ENCODE measurements at regions not wholly inside any gene's neighbourhood (a gene's known extent, or its start where the extent isn't known, plus 50 kb on each side); places are given as distances from the start of the nearest gene placed in this dataset.

DNA sequence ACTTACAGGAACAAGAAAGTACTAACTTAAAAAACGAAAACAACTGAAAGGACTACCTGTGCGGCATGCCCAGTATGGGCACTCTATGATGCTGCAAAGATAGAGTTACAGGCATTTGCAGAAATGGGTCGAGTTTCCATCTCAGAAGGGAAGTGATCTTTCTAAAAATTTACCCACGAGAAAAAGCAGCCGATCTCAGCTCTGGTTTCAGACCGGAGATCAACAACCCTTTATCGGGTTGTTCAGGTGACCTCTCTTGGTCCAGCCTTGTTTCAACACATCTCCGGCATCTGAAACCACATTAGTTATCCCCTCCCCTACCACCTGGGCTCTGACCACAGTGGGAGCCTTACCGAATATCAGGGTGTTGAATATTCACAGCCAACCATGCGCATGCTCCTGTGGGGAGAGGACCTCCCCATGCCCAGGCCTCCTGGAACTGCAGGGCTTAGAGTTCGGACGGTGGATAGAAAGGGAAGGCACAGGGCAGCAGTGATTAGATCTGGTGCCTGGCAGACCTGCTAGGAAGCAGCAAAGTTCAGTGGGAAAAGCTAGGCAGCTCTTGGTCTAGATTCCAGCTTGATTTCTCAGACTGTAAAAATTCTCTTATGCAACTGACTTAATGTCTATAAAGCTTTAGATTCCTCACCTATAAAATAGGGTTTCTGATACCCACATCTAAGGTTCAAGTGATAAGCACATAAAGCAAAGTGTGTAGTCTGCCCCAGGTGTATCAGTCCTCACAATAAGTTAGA, 906.0 kb downstream of the VRK1 start:
- no peak for DNase-seq

DNA sequence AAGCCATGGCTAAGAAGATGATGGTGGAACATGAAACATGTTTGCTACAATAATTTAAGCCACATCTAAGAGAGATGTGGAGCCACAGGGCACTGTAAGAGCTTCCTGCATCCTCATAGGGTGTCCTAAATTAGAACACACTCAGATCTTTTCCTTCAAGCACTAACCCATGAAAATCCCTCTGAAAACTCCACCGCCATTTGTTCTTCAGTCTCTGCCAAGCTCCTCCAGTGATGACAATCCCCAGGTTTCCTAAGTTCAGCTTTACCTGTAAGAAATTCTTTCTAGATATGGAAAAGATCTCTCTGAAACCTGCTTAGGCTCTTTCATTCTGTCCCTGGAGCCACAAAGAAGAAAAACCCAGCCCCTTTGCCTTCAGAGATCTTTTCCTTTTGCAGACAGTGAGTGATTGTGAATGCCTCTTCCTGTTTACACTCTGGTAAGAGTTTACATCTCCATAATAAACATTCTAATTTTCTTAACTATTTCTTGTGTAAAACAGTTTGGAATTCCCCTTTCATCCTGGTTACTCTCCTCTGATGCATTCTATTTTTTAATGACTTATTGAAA, 907.2 kb downstream of the VRK1 start:
- no peak for DNase-seq

DNA sequence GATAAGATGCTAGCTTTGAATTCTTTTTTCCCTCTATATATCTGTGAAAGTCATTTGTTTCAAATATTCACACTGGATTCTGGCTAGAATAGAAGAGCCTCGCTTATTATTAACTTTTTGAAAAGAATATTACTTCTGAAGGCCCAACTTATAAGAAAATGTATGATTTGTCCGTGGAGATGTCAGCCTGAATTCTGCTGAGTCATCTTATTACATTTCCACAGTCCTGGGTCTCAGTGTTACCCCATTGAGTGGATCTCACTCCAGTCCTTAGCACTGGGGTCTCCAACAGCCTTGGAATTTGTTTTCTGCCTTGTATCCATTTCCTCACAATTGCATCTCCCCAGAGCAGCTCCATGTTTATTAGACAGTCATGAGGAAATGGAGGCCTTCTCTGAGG, 907.9 kb downstream of the VRK1 start:
- DNase-seq: no peak

DNA sequence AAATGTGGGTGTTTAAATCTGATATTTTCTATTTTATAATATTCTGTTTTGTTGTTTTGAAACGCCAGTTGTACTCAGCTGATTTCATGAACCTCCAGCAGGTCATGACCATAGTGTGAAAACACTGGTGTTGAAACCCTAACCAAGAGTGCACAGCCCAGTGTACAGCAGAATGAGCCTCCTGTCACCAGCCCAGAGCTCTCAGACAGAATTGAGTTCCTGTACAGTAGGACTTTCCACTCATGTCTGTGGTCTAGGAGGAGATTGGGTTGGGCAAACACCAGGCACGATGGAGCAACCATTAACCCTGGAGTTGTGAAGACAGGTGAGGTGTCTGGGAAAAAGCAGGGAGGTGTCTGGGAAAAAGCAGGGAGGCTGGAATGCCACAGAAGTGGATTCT, 908.8 kb downstream of the VRK1 start:
- no peak for DNase-seq

DNA sequence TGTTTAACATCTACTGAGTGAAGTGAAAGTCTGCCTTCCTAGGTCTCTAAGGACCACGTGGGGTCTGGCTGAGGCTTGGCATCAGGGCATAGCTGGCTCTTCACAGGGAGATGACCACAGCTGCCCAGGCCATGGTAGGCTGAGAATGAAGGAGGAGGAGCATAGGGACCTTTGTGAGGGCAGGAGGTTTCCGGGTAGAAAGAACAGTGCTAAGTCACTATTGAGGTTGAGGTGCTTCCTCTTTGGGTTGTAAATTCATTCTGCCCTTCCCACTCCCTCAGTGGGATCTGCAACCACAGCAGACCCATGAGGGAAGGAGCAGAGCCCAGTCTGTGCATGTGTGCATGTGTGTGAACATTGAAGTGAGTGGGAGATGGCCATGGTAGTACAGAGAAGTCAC, 909.6 kb downstream of the VRK1 start:
- no peak for DNase-seq

DNA sequence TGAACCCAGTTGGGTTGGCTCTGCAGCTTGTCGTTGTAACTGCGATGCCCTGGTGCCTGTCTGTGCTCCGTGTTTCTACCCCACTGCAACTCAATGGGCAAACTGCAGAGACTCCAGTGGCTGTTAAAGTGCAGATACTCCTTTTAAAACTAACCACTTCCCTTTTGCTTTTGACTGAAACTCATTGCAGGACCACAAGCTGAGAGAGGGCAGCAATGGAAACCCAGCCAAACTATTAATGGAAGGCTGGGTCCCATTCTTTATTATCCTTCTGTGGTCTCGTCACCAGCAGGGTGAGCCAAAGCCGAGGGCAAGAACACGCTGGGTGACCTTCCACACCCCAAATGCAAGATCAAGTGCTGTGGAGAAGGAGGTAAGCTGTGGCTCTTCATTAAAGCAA, 910.4 kb downstream of the VRK1 start:
- DNase-seq: no peak

DNA sequence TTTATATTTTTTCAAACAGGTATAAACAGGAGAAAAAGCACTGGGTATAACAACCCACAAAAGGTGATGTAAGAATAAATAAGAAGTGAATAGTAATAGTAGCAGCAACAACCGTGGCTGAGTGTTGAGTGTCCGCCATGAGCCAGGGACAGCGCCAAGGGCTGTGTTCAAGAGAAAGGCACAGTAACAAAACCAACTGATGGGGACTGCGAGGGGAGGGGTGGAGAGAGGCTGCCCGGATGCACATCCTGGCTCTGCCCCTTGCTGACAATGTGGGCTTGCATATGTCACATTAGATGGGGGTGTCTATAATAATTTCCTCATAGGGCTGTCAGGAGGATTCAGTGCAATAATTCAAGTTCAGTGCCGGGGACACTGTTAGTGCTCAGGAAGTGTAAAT, 912.4 kb downstream of the VRK1 start:
- DNase-seq: no peak

DNA sequence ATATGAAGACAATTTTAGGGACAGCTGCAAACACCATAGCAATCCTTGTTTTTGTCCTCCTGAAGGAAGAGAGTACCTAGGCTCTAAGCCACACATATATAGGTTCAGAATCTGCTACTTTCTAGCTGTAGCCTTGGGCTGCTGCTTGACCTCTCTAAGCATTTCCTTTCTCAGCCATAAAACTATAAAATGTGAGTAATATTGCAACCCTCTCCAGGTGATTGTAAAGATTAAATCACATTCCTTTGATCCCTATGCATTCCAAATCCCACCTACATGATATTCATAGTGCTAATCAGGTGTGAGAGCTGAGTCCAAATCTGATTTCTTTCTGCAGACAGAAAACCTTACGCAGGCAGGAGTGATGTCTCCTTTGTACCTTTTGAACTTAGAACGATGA, 913.5 kb downstream of the VRK1 start:
- no peak for DNase-seq

DNA sequence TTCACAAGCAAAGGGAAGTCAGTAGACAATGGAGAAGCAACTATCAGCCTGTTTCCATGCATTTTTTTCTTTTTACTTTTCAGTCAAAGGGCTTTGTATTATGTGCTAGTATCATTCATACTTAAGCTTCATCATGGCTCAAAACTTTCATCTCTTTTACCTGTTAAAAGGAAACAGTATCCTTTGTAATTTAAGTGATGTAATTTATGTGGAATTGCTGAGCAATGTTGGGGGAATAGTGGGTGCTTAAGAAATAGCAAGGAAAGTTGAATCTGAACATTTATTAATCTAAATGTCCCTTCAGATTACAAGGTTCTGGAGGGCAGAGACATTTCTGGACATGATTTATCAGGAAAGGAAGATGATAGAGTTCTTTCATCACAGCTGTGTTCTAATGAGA, 915.3 kb downstream of the VRK1 start:
- no peak for DNase-seq

DNA sequence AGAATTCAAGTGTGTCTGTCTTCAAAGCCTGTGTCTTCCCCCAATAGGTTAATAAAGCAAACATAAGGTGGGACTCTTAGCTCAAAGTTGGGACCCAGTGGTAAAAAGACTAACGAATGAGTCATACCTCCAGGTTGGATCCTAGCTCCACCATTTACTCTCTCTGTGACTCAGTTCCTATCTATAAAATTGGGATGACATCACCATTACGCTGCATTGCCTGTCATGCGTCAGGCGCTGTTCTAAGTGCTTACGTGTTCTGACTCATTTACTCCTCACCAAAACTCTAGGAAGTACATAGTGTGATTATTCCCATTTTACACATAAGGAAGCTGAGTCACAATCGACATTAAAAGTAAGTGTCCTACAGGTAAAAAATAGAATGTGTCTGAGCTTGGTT, 915.8 kb downstream of the VRK1 start:
- DNase-seq: no peak

DNA sequence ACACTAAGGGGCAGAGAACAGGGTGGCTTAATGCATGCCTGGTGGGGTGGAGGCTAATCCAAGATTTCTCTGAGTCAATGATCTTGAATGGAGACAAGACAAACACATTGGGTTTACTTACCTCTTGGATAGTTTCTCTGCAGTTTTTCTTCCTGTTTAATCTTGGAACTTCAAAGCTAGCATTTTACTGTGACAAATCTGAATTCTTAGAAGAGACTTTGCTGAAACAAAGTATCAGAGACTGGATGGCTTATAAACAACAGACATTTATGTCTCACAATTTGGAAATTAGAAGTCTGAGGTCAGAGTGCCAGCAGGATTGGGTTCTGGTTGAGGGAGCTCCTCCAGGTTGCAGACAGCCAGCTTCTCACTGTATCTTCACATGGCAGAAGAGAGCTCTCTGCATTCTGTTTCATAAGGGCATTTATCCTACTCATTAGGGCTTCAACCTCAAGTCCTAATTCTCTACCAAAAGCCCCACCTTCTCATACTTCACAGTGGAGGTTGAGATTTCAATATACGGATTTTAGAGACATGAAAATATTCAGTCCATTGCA, 921.8 kb downstream of the VRK1 start:
- no peak for DNase-seq

DNA sequence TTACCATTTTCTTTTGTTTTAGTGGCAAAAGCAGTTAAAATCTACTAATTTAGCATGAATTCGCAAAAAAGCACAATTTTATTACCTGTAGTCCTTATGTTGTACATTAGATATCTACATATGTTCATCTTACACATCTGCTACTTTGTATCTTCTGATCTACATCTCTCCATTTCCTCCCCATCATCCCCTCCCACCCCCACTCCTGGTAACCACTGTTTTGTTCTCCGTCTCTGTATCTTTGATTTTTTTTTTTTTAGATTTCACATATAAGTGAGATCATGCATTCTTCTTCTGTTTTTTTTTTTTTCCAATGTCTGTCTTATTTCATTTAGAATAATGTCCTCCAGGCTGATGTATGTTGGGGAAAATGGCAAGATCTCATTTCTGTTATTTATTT, 922.7 kb downstream of the VRK1 start:
- no peak for DNase-seq

DNA sequence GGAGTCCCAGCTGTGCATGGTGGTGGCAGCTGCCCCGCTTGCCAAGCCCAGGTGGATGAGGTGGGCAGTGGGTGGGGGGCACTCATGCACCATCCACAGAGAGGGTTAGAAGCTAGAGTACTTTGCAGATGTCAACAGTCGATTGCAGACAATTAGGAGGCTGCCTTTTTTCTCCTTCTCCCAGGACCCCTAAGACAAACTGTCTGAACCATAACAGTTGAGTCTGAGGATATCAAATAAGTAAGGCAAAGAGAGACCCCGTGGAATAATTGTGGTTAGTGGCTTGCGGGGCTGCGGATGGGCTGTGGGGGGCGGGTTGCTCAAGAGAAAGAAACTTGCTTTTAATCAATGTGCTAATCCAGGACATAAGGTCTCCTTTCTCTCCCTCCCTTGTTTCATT, 926.2 kb downstream of the VRK1 start:
- DNase-seq: no peak

DNA sequence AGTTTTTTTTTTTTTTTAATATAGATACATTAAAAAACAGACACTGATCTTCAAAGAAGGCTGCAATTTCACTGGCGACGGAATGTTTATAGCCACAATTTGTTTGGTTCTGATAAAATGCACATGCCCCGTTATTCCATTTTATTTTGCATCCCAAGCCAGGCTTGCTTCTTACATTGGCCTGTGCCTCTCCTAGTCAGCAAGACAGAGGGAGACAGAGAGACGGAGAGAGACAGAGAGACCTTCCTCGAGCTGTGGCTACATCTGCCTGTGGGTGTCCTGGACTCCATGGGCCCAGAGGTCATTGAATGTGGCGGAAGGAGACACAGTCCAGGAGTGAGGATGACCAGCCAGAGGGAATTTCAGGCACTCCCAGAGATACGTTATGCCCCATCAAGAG, 926.6 kb downstream of the VRK1 start:
- DNase-seq: no peak

DNA sequence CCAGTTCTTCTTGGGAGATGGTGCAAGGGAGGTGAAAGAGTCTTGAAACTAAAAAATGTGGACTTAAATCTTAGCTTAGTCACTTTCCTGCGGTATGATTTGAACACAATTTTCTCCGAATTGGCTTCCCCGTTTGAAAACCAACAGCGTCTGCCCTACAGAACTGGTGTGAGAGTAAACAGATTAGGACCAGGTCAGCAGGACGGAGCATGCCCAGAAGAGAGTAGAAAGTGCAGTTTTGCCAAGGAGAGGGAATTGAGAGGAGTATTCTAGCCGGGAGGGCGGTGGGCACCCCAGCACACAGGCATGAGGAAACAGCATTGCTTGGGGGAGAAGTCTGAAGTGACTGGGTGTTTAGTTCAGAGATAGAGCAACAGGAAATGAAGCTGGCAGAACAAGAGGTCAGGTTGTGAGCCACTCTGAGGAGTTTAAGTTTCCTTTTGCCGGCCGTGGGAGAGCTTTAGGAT, 927.1 kb downstream of the VRK1 start:
- DNase-seq: no peak

DNA sequence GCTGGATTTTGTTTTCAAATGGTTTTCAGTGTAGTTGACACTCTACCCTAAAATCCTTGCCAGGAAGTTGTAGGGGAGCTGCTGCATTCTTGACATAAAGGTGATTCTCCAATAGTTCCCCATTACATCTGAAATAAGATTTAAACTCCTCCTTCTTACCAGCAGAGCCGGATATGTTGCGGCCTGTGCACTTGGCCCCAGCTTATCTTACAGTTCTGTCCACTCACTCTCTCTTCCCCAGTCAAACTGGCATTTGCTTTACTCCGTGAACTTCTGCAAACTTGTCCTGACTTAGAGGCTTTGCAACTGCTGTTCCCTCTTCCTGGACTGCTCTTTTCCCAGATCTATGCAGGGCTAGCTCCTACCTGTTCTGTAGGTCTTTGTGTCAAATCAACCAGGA, 929.5 kb downstream of the VRK1 start:
- DNase-seq: no peak

DNA sequence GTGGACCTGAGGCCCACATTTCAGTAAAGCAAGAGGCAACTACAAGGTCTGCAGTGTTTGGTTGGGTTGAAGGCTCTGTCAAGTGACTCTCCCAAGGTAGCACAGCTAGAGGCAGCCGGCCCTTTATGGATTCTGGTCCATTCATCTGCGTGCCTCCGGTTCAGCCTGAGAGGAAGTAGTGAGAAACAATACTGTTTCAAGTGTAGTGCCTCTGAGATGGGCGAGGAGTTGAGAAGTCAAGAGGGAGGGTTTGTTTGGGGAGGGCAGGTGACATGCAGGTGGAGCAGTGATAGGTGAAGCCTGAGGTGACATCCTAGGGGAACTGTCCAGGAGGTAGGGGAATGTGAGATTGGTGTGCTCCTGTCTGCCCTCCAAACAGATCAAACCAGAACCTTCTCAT, 933.5 kb downstream of the VRK1 start:
- DNase-seq: no peak

DNA sequence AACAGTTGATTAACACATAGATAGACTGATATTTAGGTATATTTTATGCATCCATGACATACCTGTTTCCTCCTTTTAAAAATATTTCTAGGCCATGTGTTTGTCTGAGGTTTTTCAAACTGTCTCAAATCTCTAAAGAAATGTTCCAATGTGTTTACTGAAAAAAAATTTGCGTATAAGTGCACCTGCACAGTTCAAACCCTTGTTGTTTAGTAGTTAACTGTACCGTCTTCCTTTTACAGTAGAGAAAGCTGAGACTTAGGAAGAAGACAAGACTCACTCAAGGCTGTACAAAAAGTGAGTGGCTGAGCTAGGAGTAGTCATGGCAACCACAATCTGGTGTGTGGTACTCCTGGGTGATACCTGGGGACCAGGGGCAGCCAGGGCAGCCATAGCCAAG, 934.6 kb downstream of the VRK1 start:
- no peak for DNase-seq

DNA sequence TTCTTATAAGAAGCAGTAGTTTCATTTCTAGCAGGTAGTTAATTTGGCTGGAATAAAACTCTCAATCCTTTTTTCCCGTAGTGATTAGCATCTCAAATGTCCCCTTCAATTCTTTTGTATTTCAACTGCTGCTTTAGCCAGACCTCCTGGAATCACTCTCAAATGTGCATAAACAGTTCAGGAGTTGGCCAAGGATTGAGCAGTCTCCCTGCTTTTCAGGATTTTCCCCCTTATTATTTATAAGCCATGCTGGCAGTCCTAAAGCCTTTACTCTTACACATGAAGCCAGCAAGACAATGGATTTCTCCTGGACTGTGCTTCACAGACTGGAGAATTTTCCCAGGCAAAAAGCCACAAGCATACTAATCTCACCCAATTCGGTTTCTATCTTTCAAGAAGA, 950.1 kb downstream of the VRK1 start:
- no peak for DNase-seq

DNA sequence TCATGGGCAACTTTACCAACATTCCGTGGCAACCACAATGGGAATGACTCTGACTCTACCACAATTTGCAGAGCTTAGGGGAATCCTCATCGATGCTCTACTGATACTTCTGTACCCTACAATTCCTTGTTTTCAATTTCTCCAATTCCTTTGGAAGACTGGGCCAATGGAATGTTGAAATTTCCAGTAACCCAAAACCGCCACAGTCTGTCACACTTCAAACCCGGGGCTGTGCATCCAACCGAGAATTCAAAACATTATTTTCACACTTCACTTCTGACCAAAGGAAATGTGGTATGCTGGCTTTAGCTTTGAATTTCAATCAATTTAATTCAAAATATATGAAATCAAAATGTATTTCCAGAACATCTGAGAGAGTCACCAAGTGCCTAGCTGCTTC, 951.4 kb downstream of the VRK1 start:
- no peak for DNase-seq

DNA sequence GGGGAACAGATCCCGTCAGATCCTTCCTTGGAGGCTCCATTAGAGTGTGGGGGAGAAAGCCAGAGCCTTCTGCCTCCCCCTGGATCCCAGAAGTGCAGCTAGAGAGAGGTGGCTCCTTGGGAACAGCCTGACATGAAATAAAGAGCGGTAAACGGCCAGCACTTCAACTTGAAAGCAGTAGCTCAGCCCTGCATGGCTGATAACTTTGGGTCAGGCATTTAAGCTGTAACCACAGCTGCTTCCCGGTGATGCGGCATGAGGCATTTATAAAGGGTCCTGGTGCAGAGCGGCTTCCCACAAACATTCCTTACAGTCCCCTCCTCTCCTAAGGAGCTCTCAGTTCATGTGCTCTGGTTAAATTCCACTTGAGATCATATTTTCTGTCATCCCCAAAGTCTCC, 960.3 kb downstream of the VRK1 start:
- no peak for DNase-seq

DNA sequence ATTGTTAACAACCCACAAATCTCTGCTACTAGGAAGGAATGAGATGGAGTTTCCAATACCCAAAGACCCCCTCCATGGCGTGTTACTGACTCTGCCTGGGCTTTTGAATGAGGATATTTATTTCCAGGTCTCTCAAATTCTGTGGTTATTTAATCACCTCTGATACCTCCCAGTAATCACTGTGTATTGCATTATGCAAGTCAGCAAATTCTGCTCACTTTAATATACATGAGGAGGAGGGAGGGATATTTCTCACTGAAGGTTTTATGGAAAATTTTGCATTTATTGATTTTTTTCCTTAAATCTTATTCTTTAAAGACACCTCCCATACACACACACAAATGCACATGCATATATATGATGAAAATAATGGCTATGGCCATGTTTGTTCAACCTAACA, 962.9 kb downstream of the VRK1 start:
- no peak for DNase-seq

DNA sequence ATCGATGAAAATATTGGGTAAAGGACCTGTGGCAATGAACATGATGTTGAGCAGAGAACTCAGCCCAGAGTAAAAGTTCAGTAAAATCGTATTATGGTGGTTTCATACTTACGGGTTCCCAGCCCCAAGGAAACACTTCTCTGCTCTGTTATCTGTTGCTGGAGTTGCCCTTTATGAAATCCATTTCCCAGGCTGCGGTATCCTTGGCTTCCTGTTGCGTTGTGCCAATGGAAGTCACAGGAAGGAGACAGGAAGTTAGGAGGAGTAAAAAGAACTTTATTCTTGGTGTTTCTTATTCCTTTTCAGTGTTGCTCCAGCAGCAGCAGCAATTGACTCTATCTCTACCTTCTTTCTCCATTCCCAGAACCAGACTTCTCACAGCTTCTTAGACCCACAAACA, 965.2 kb downstream of the VRK1 start:
- DNase-seq: no peak

DNA sequence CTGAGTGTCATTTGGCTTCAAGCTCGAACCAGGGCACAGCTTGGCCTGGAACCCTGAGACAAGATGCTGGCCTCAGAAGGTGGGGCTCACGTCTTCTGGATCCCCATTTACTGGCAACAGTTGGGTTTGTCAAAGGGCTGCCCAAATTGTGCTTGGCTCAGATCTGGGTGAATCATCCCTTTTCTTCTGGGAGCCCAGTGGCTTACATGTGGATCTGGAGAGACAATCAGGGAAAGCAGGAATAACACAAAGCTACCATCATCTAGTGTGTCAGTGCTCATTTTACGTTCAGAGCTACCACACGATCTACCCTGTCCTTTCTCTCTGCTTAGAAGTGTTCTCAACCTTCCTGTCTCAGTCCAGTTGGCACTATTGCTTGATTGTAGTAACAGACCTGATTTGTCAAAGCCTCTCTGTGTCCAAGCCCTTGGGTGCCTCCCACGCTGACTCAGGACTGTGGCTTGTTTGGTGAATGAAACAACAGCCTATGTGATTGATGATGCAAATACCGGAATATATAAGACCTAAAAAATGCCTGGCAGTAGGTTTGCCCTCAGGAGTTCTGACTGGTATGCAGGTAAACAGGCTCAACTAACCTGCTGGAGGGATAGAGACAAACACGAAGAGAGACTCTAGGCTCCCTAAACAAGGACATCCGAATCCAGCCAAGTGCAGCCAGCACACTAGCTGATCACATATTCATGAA, 974.3 kb downstream of the VRK1 start:
- no peak for DNase-seq

All from NCI-H774 (cell line).